Muscle of back (tissue), 3 donors: ENCODE measurements at regions not wholly inside any gene's neighbourhood (a gene's known extent, or its start where the extent isn't known, plus 50 kb on each side); places are given as distances from the start of the nearest gene placed in this dataset.

ENCODE experiments used
- DNase-seq, 3 donors: peaks; one replicate each; pipeline versions ENCODE4 v3.0.0 to v3.0.0-alpha.2; 2013

DNA sequence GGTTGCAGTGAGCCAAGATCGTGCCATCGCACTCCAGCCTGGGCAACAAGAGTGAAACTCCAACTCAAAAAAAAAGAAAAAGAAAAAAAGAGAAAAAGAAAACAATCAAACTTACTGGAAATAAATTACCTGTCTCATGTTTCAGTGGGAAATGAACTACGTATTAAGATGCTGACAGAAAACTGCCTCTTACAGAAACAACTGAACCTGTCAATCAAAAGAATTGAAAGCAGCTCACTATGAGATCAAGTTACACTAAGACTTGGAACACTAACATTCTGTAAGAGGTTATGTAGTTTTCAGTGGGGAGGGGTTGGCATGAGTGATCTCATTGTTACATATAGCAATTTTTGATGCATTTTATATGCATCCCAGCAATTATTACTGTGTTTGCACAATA is 64.4 kb upstream of the SPATA31E1 start:
- no peak for DNase-seq

DNA sequence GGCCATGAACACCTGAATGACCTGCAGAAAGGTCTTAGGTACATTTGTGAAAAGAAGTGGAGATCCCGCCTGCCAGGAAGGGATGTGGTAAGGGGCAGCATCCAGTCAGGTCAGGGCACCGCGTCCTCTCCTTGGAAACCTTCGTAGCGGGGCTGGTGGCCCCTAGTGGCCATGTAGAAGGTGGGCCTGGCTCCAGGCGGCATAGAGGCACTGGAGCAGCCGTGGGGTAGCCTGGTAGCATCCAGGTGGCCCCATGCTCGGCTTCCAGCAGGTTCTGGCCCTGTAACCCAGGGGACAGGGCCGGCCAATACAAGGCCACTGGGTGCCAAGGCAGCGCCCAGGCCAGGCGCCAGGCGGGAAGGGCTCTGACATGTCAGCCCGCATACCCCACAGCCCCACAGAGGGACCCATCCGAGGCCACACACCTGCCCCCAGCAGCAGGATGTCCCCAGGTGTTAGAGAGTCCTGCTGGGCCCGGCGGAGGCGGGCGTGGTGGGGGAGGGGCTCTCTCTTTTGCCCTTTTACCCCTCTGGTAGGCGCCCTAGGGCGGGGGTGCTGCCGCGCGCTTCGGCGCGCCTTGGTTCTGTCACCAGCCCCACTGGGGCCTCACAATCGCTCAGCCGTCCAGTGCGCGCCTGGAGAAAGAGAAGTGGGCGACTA is 58.3 kb upstream of the SPATA31E1 start:
- no peak for DNase-seq

DNA sequence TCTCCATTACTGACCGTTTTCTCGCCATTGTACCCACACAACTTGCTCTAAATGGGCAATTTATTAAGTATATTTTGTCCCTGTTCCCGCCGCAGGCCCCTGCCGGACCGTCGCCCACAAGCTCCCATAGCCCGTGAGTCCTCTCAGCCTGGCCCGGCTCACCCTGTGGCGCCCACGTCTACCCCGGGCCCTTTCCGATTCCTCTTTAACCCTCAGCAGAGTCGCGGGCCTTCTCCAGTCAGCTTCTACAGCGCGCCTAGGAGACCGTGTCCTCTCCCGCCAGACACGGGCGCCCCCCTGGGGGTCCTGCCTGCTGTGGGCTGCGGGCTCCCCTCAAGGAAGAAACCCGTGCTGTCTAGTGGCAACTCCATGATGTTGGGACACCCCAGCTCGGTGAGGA is 57.8 kb upstream of the SPATA31E1 start:
- DNase-seq, result no peak

GRCh38 chr9:87826331-87826730 is 56.3 kb upstream of the SPATA31E1 start:
- no peak for DNase-seq

- DNase-seq, result no peak
Observed at GRCh38 chr9:87827341-87827740, 55.3 kb upstream of the SPATA31E1 start.

GRCh38 chr9:87829756-87830155 is 52.9 kb upstream of the SPATA31E1 start:
- no peak for DNase-seq

DNA sequence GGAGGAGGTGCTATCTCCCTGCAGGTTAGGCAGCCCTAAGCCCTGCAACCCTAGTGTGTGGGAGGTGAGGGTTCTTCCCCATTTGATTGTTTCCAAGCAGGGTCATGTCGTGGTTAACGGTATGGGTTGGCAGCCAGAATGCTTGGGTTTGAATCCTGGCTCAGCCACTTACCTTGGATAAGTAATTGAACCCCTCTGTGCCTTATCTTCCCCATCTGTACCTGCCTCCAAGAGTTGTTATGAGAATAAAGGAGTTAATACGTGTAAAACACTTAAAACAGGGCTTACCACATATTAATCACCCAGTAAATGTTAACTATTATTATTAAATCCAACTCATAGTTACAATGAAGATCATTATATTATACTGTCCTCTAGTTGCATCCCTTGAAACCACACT is 52.2 kb upstream of the SPATA31E1 start:
- DNase-seq, result no peak

- DNase-seq, result no peak
Observed at GRCh38 chr9:87831159-87831558, 51.5 kb upstream of the SPATA31E1 start.
